GM23338 (cell line): ENCODE measurements at regions not wholly inside any gene's neighbourhood (a gene's known extent, or its start where the extent isn't known, plus 50 kb on each side); places are given as distances from the start of the nearest gene placed in this dataset.

Experiments used
- CREB1 ChIP-seq: fragments of 250-450 bp; sonication (Bioruptor Pico); IDR thresholded peaks from 2 replicates; pipeline ENCODE4 v1.5.0; 2020; ENCODE audit warnings: low read depth, mild to moderate bottlenecking, moderate library complexity
- EZH2 ChIP-seq: fragments of 200-600 bp; sonication (generic); IDR thresholded peaks from one replicate; pipeline ENCODE4 v1.8.0; 2017; ENCODE audit warnings: antibody characterized with exemption, mild to moderate bottlenecking, low read depth; ENCODE audit not compliant: unreplicated experiment
- EZH2phosphoT487 ChIP-seq: fragments of 200-600 bp; sonication (generic); IDR thresholded peaks from one replicate; pipeline ENCODE4 v1.8.1; 2018; ENCODE audit warnings: antibody characterized with exemption; ENCODE audit not compliant: unreplicated experiment
- JUNB ChIP-seq: IDR thresholded peaks from one replicate; pipeline ENCODE4 v1.6.1; 2016; ENCODE audit warnings: antibody characterized with exemption; ENCODE audit not compliant: unreplicated experiment
- NANOG ChIP-seq: IDR thresholded peaks from 2 replicates; pipeline ENCODE4 v1.6.1; 2016; ENCODE audit warnings: antibody characterized with exemption, borderline replicate concordance
- POLR2AphosphoS5 ChIP-seq: IDR thresholded peaks from 2 replicates; pipeline ENCODE4 v1.6.1; 2016; ENCODE audit warnings: antibody characterized with exemption, low read depth
- STAT1 ChIP-seq: IDR thresholded peaks from one replicate; pipeline ENCODE4 v1.6.1; 2016; ENCODE audit warnings: antibody characterized with exemption; ENCODE audit not compliant: unreplicated experiment
- ZNF114 ChIP-seq: fragments of 250-450 bp; sonication (Bioruptor Pico); IDR thresholded peaks from 2 replicates; pipeline ENCODE4 v1.5.0; 2020; ENCODE audit warnings: mild to moderate bottlenecking, moderate library complexity
- ZNF331 ChIP-seq: fragments of 250-450 bp; sonication (Bioruptor Pico); IDR thresholded peaks from 2 replicates; pipeline ENCODE4 v1.5.0; 2020; ENCODE audit warnings: low read depth, mild to moderate bottlenecking, moderate library complexity
- TF ChIP-seq, protein P1 (sequence below), 2 experiments: fragments of 200-600 bp in 1 of 2; sonication (generic) in 1 of 2; conservative IDR thresholded peaks; 2 replicates each; pipeline versions ENCODE4 v1.5.1 to v1.6.1; 2016 to 2017; ENCODE audit warnings: antibody characterized with exemption in 2 of 2, low read depth in 2 of 2, mild to moderate bottlenecking in 2 of 2, moderate library complexity in 1 of 2
- TF ChIP-seq, protein P2 (sequence below): IDR thresholded peaks from one replicate; pipeline ENCODE4 v1.6.1; 2018; ENCODE audit warnings: antibody characterized with exemption; ENCODE audit not compliant: unreplicated experiment
- TF ChIP-seq, protein P3 (sequence below): IDR thresholded peaks from 2 replicates; pipeline ENCODE4 v1.6.1; 2016; ENCODE audit warnings: antibody characterized with exemption
- TF ChIP-seq, protein P4 (sequence below): fragments of 250-450 bp; sonication (Bioruptor Pico); IDR thresholded peaks from 2 replicates; pipeline ENCODE4 v1.5.0; 2020; ENCODE audit warnings: mild to moderate bottlenecking, moderate library complexity

DNA sequence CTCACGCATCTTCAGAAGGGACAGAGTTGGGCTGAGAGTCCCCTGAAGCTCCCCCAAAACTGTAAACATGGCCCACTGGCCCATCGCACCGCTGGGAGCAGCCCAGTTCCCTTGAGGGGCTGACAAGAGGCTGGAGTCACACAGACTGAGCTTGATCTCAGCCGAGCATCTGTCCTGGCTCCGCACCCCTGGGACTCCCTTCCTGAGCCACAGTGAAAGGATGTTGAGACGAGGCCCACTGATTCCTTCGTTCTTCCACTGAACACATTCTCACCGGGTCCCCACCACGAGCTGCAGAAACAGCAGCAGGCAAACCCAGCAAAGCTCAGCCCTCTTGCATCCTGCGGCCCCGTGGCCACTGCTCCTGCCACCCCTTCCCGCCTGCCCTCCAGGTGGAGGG lies 145.9 kb upstream of the CIBAR2 start:
- no peak for TF ChIP-seq POLR2AphosphoS5
- TF ChIP-seq, protein P1, sequence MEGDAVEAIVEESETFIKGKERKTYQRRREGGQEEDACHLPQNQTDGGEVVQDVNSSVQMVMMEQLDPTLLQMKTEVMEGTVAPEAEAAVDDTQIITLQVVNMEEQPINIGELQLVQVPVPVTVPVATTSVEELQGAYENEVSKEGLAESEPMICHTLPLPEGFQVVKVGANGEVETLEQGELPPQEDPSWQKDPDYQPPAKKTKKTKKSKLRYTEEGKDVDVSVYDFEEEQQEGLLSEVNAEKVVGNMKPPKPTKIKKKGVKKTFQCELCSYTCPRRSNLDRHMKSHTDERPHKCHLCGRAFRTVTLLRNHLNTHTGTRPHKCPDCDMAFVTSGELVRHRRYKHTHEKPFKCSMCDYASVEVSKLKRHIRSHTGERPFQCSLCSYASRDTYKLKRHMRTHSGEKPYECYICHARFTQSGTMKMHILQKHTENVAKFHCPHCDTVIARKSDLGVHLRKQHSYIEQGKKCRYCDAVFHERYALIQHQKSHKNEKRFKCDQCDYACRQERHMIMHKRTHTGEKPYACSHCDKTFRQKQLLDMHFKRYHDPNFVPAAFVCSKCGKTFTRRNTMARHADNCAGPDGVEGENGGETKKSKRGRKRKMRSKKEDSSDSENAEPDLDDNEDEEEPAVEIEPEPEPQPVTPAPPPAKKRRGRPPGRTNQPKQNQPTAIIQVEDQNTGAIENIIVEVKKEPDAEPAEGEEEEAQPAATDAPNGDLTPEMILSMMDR (conservative IDR thresholded peaks at IDR 0.05; ENCODE audit: low read depth in 2 of 2): no peak
- TF ChIP-seq, protein P2, sequence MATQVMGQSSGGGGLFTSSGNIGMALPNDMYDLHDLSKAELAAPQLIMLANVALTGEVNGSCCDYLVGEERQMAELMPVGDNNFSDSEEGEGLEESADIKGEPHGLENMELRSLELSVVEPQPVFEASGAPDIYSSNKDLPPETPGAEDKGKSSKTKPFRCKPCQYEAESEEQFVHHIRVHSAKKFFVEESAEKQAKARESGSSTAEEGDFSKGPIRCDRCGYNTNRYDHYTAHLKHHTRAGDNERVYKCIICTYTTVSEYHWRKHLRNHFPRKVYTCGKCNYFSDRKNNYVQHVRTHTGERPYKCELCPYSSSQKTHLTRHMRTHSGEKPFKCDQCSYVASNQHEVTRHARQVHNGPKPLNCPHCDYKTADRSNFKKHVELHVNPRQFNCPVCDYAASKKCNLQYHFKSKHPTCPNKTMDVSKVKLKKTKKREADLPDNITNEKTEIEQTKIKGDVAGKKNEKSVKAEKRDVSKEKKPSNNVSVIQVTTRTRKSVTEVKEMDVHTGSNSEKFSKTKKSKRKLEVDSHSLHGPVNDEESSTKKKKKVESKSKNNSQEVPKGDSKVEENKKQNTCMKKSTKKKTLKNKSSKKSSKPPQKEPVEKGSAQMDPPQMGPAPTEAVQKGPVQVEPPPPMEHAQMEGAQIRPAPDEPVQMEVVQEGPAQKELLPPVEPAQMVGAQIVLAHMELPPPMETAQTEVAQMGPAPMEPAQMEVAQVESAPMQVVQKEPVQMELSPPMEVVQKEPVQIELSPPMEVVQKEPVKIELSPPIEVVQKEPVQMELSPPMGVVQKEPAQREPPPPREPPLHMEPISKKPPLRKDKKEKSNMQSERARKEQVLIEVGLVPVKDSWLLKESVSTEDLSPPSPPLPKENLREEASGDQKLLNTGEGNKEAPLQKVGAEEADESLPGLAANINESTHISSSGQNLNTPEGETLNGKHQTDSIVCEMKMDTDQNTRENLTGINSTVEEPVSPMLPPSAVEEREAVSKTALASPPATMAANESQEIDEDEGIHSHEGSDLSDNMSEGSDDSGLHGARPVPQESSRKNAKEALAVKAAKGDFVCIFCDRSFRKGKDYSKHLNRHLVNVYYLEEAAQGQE: no peak
- TF ChIP-seq JUNB: no peak
- TF ChIP-seq CREB1 (CRISPR knock-in tag): no peak
- no peak for TF ChIP-seq EZH2phosphoT487
- no peak for TF ChIP-seq EZH2
- TF ChIP-seq ZNF114: no peak
- TF ChIP-seq, protein P3, sequence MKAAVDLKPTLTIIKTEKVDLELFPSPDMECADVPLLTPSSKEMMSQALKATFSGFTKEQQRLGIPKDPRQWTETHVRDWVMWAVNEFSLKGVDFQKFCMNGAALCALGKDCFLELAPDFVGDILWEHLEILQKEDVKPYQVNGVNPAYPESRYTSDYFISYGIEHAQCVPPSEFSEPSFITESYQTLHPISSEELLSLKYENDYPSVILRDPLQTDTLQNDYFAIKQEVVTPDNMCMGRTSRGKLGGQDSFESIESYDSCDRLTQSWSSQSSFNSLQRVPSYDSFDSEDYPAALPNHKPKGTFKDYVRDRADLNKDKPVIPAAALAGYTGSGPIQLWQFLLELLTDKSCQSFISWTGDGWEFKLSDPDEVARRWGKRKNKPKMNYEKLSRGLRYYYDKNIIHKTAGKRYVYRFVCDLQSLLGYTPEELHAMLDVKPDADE: no peak
- TF ChIP-seq ZNF331 (CRISPR knock-in tag): no peak
- no peak for TF ChIP-seq NANOG
- TF ChIP-seq, protein P4, sequence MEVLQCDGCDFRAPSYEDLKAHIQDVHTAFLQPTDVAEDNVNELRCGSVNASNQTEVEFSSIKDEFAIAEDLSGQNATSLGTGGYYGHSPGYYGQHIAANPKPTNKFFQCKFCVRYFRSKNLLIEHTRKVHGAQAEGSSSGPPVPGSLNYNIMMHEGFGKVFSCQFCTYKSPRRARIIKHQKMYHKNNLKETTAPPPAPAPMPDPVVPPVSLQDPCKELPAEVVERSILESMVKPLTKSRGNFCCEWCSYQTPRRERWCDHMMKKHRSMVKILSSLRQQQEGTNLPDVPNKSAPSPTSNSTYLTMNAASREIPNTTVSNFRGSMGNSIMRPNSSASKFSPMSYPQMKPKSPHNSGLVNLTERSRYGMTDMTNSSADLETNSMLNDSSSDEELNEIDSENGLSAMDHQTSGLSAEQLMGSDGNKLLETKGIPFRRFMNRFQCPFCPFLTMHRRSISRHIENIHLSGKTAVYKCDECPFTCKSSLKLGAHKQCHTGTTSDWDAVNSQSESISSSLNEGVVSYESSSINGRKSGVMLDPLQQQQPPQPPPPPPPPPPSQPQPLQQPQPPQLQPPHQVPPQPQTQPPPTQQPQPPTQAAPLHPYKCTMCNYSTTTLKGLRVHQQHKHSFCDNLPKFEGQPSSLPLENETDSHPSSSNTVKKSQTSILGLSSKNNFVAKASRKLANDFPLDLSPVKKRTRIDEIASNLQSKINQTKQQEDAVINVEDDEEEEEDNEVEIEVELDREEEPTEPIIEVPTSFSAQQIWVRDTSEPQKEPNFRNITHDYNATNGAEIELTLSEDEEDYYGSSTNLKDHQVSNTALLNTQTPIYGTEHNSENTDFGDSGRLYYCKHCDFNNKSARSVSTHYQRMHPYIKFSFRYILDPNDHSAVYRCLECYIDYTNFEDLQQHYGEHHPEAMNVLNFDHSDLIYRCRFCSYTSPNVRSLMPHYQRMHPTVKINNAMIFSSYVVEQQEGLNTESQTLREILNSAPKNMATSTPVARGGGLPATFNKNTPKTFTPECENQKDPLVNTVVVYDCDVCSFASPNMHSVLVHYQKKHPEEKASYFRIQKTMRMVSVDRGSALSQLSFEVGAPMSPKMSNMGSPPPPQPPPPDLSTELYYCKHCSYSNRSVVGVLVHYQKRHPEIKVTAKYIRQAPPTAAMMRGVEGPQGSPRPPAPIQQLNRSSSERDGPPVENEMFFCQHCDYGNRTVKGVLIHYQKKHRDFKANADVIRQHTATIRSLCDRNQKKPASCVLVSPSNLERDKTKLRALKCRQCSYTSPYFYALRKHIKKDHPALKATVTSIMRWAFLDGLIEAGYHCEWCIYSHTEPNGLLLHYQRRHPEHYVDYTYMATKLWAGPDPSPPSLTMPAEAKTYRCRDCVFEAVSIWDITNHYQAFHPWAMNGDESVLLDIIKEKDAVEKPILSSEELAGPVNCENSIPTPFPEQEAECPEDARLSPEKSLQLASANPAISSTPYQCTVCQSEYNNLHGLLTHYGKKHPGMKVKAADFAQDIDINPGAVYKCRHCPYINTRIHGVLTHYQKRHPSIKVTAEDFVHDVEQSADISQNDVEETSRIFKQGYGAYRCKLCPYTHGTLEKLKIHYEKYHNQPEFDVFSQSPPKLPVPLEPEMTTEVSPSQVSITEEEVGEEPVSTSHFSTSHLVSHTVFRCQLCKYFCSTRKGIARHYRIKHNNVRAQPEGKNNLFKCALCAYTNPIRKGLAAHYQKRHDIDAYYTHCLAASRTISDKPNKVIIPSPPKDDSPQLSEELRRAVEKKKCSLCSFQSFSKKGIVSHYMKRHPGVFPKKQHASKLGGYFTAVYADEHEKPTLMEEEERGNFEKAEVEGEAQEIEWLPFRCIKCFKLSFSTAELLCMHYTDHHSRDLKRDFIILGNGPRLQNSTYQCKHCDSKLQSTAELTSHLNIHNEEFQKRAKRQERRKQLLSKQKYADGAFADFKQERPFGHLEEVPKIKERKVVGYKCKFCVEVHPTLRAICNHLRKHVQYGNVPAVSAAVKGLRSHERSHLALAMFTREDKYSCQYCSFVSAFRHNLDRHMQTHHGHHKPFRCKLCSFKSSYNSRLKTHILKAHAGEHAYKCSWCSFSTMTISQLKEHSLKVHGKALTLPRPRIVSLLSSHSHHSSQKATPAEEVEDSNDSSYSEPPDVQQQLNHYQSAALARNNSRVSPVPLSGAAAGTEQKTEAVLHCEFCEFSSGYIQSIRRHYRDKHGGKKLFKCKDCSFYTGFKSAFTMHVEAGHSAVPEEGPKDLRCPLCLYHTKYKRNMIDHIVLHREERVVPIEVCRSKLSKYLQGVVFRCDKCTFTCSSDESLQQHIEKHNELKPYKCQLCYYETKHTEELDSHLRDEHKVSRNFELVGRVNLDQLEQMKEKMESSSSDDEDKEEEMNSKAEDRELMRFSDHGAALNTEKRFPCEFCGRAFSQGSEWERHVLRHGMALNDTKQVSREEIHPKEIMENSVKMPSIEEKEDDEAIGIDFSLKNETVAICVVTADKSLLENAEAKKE (CRISPR knock-in tag): no peak
- no peak for TF ChIP-seq STAT1
